Tibial artery (tissue), 4 donors: ENCODE measurements at regions not wholly inside any gene's neighbourhood (a gene's known extent, or its start where the extent isn't known, plus 50 kb on each side); places are given as distances from the start of the nearest gene placed in this dataset.

Experiments
- DNase-seq, 2 donors: peaks; one replicate each; pipeline ENCODE4 v3.0.0-alpha.2; 2019
- H3K27ac ChIP-seq, 2 donors: fragments of 200-600 bp; sonication (generic) in 1 of 2; 1 replicate in 1 of 2; 2 replicates in 1 of 2; pipeline ENCODE4 v1.5.1; 2018 to 2019; ENCODE audit warnings: mild to moderate bottlenecking in 1 of 2
- H3K27me3 ChIP-seq, 2 donors: fragments of 200-600 bp; sonication (generic) in 1 of 2; one replicate each; pipeline versions ENCODE4 v1.5.1 to v1.6.0; 2016 to 2019
- H3K36me3 ChIP-seq, 3 donors: fragments of 200-600 bp; sonication (generic) in 2 of 3; one replicate each; pipeline ENCODE4 v1.5.1; 2016 to 2019; ENCODE audit warnings: mild to moderate bottlenecking in 2 of 3
- H3K4me1 ChIP-seq, 4 donors: fragments of 200-600 bp; sonication (generic) in 2 of 4; 1 replicate in 3 of 4; 2 replicates in 1 of 4; pipeline ENCODE4 v1.5.1; 2016 to 2019
- H3K4me3 ChIP-seq, 2 donors: fragments of 200-600 bp; sonication (generic) in 1 of 2; 1 replicate in 1 of 2; 2 replicates in 1 of 2; pipeline ENCODE4 v1.5.1; 2018 to 2019; ENCODE audit warnings: mild to moderate bottlenecking in 2 of 2
- H3K9me3 ChIP-seq, 3 donors: fragments of 200-600 bp; sonication (generic) in 1 of 3; one replicate each; pipeline ENCODE4 v1.5.1; 2016 to 2019
- CTCF ChIP-seq, 2 experiments: fragments of 200-600 bp in 1 of 2; fragments of 450-650 bp in 1 of 2; IDR thresholded peaks; one replicate each; pipeline ENCODE4 v1.5.1; 2017 to 2019; ENCODE audit warnings: antibody characterized with exemption in 2 of 2, mild to moderate bottlenecking in 1 of 2, moderate library complexity in 1 of 2
- intact Hi-C: fragments of 100-400 bp; cut with DNase I; formaldehyde crosslinking; loops from one replicate; pipeline ENCODE4 v1.15.0; 2023; ENCODE audit warnings: low total_unique reads

GRCh38 chr13:81664872-81665271 is 1323.9 kb upstream of the SPRY2 start:
- Histone ChIP-seq H3K4me1 (no peaks in the 10 kb centered on the region), H3K36me3 (no peaks in the 10 kb centered on the region), H3K27ac (no peak overlapping the region), H3K4me3 (no peak overlapping the region), H3K9me3 (no peaks in the 10 kb centered on the region), H3K27me3 (no peaks in the 10 kb centered on the region)
- intact Hi-C loops: no loop called here
- no peak for TF ChIP-seq CTCF (IDR thresholded peaks at IDR 0.05)
- no peak for DNase-seq

- Histone ChIP-seq H3K4me1 (no peaks in the 10 kb centered on the region), H3K9me3 (no peaks in the 10 kb centered on the region), H3K27me3 (no peaks in the 10 kb centered on the region), H3K27ac (no peak overlapping the region), H3K36me3 (no peaks in the 10 kb centered on the region), H3K4me3 (no peak overlapping the region)
- DNase-seq: no peak
- intact Hi-C loops: no loop called here
- TF ChIP-seq CTCF (IDR thresholded peaks at IDR 0.05): no peak
These were observed 1319.1 kb upstream of the SPRY2 start for GRCh38 chr13:81659984-81660383.

- no peak for DNase-seq
- intact Hi-C loops: no loop called here
- H3K27me3 ChIP-seq: no peaks in the 10 kb centered on the region
- H3K4me1 ChIP-seq: no peaks in the 10 kb centered on the region
- H3K36me3 ChIP-seq: no peaks in the 10 kb centered on the region
- H3K9me3 ChIP-seq: no peaks in the 10 kb centered on the region
- no peak overlapping the region for H3K4me3 ChIP-seq
- H3K27ac ChIP-seq: no peak overlapping the region
- TF ChIP-seq CTCF (IDR thresholded peaks at IDR 0.05): no peak
These were observed 1317.9 kb upstream of the SPRY2 start for GRCh38 chr13:81658598-81659370.

GRCh38 chr13:81639984-81640582 is 1299.2 kb upstream of the SPRY2 start:
- no peaks in the 10 kb centered on the region for H3K27me3 ChIP-seq
- H3K4me1 ChIP-seq: no peaks in the 10 kb centered on the region
- H3K4me3 ChIP-seq: no peak overlapping the region
- no peaks in the 10 kb centered on the region for H3K9me3 ChIP-seq
- intact Hi-C loops: no loop called here
- H3K27ac ChIP-seq: no peak overlapping the region
- no peak for DNase-seq
- no peaks in the 10 kb centered on the region for H3K36me3 ChIP-seq
- no peak for TF ChIP-seq CTCF (IDR thresholded peaks at IDR 0.05)

- intact Hi-C loops: no loop called here
- Histone ChIP-seq H3K36me3 (no peaks in the 10 kb centered on the region), H3K27me3 (no peaks in the 10 kb centered on the region), H3K9me3 (no peaks in the 10 kb centered on the region), H3K4me3 (no peak overlapping the region), H3K27ac (no peak overlapping the region), H3K4me1 (no peaks in the 10 kb centered on the region)
- no peak for TF ChIP-seq CTCF (IDR thresholded peaks at IDR 0.05)
- no peak for DNase-seq
These were observed 1296.5 kb upstream of the SPRY2 start for GRCh38 chr13:81637457-81637856.
